ENCODE measurements at regions not wholly inside any gene's neighbourhood (a gene's known extent, or its start where the extent isn't known, plus 50 kb on each side); places are given as distances from the start of the nearest gene placed in this dataset.

DNA sequence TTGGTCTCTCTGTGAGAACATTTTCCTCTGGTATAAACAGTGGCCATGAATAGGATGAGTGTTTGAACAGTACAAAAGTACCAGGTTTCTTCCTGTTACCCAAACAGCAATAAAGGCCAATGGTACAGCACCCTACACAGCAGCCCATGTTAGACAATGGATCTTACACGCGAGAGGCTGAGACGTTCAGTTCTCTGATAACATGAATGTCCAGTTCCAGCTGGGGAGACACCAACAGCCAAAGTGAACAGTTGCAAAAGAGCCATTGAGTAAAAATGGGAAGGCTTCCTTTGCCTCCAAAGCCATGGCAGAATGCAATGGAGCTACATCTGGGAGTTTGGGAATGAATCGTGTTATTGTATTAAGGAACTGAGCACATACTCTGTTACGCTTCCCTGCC is 246.8 kb upstream of the SGK1 start:
- TF ChIP-seq, protein P1, sequence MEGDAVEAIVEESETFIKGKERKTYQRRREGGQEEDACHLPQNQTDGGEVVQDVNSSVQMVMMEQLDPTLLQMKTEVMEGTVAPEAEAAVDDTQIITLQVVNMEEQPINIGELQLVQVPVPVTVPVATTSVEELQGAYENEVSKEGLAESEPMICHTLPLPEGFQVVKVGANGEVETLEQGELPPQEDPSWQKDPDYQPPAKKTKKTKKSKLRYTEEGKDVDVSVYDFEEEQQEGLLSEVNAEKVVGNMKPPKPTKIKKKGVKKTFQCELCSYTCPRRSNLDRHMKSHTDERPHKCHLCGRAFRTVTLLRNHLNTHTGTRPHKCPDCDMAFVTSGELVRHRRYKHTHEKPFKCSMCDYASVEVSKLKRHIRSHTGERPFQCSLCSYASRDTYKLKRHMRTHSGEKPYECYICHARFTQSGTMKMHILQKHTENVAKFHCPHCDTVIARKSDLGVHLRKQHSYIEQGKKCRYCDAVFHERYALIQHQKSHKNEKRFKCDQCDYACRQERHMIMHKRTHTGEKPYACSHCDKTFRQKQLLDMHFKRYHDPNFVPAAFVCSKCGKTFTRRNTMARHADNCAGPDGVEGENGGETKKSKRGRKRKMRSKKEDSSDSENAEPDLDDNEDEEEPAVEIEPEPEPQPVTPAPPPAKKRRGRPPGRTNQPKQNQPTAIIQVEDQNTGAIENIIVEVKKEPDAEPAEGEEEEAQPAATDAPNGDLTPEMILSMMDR (conservative IDR thresholded peaks at IDR 0.05) = no peak
- TF ChIP-seq ZFX (IDR thresholded peaks at IDR 0.05) = no peak
